ENCODE measurements at regions not wholly inside any gene's neighbourhood (a gene's known extent, or its start where the extent isn't known, plus 50 kb on each side); places are given as distances from the start of the nearest gene placed in this dataset.
"Not testable (repeated sequence)": the region's sequence is repeated elsewhere in the genome, so short reads cannot be mapped to it uniquely, and the experiment has no call there.

DNA sequence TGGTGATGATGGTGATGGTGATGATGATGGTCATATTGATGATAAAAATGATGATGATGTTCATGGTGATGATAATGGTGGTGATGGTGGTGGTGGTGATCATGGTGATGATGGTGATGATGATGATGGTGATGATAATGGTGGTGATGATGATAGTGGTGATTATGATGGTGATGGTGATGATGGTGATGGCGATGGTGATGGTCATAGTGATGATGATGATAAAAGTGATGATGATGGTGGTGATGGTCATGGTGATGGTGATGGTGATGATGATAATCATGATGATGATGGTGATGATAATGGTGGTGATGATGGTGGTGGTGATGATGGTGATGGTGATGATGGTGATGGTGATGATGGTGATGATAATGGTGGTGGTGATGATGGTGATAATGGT lies 478.7 kb downstream of the TYW1 start:
- no peak for DNase-seq (ENCODE audit: low read depth in 2 of 2)

DNA sequence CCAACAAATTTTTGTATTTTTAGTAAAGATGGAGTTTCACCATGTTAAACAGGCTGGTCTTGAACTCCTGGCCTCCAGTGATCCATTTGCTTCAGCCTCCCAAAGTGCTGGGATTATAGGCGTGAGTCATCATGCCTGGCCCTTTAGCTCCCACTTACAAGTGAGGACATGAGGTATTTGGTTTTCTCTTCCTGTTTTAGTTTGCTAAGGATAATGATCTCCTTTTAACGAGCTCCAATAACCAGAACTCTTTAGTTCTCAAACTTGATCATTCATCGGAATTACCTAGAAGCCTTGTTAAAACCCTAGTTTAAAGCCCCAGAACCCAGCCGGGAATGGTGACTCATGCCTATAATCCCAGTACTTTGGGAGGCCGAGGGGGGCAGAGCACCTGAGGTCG lies 481.4 kb downstream of the TYW1 start:
- DNase-seq (ENCODE audit: low read depth in 2 of 2), result no peak

DNA sequence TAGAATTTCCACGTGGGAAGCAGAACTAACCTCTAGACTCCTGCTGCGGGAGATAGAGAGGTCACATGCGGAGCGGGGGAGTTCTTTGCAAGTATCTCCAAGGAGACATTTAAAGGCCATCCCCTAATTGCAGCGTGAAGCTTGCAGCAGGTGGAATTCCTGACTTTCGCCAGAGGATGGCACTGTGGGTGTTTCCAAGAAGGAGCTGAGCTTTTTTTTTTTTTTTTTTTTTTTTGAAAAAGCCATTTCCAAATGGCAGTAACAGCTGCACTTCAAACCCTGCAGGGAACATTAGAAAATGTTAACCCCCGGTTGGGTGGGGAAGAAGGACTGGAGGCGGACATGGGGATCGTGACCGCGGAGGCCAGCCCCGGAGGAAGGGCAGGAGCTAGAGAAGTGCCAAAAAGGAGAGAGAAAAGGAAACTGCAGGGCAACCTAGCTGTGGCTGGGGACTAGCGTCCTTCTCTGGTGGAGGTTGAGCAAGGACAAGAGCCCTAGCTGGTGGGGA lies 487.7 kb downstream of the TYW1 start:
- no peak for DNase-seq (ENCODE audit: low read depth in 2 of 2)

DNA sequence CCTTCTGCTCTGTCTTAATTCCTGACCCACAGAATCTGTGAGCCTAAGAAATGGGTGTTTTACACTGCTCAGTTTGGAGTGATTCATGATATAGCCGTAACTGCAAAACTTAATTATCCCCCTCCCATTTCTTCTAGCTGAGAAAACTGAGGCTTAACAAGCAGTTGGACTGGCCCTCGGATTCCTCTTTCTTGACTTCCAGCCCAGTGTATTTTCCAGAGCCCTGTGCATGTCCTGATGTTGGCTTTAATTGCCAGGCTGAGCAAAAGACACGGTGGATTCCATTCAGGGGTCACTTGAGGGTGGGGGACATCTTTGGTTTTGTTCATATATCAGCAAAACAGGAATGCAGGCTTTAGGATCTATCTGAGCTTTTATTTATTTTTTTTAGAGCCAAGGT lies 489.8 kb downstream of the TYW1 start:
- no peak for DNase-seq (ENCODE audit: low read depth in 2 of 2)

DNA sequence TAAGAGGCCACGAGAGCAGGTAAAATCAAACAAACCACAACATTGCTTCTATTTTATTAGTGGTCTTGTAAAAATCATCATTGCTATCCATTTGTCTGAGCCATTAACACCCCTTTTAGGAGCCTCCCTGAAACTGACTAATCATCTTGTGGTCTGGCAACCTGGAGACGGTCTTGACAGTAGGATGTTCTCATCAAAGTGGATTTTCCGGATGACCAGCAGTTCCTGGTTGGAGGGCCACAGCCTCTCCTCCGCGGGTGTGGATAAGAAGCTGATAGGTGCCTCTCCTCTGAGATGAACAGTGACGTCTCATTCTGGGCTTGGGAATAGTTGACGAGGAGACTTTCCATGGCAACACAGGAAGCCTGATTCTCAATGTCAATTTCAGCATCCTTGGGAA lies 490.7 kb downstream of the TYW1 start:
- DNase-seq (ENCODE audit: low read depth in 2 of 2), result no peak

DNA sequence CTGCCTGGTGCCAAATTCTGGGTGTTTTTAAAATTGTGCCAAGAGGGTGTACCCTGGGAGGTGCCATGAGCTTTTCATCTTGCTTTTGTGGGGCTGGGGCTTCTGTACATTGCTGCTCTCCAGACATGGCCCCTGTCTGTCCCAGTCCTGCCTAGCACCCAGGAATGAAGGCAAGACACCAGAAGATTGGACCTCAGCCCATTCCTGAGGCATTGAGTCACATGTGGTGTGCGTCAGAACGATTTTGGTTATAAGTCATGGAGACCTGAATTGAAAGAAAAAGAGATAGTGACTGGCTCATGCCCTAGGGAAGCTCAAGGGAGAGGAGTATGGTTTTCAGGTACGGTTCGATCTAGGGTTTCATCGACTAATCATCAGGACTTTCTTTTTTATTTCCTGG lies 493.2 kb downstream of the TYW1 start:
- no peak for DNase-seq (ENCODE audit: low read depth in 2 of 2)

DNA sequence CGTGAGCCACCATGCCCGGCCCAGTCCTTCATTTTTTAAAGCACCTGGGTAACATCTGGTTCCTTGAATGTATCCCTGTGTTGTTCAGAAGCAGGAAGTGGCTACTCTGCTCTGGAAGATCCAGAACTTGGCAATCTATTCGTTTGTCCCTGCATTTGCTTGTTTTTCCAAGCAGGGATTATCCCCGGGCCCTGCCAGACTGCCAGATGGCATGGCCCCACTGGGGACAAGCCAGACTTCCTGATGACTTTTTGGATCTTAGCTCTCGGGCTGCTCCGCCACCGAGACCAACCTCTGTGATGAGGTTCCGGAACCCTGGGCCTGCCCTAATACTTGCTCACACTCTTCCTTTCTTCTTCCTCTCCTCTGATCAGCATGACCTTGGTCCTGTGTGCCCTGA lies 496.7 kb downstream of the TYW1 start:
- no peak for DNase-seq (ENCODE audit: low read depth in 2 of 2)

DNA sequence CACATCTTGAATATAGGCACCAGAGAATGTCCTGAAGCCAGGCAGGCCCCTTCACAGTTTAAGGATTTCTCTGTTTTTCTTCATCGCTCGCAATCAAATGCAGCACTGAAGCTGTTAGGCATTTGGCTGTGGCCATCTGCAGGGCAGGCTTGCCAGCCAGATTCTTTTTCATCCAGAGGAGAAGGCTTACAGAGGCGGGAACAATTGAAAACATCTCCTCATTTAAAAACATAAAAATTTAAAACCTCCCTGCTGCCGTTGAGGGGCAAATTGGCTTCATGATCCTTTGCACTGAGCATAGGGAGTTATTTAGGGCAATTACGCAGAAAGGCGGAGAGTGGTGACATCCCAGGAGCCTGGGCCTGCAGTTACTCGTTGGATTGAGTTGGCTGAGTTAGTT lies 500.0 kb downstream of the TYW1 start:
- no peak for DNase-seq (ENCODE audit: low read depth in 2 of 2)

DNA sequence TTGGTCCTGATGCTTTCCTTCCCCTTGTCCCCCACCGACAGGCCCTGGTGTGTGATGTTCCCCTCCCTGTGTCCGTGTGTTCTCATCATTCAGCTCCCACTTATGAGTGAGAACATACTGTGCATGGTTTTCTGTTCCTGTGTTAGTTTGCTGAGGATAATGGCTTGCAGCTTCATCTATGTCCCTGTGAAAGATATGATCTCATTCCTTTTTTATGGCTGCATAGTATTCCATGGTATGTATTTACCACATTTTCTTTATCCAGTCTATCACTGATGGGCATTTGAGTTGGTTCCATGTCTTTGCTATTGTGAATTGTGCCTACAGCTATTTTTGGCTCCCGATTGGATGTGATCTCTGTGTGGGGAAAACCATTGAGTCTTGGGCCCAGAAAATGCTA lies 501.3 kb downstream of the TYW1 start:
- not testable (repeated sequence) for DNase-seq (ENCODE audit: low read depth in 2 of 2)

DNA sequence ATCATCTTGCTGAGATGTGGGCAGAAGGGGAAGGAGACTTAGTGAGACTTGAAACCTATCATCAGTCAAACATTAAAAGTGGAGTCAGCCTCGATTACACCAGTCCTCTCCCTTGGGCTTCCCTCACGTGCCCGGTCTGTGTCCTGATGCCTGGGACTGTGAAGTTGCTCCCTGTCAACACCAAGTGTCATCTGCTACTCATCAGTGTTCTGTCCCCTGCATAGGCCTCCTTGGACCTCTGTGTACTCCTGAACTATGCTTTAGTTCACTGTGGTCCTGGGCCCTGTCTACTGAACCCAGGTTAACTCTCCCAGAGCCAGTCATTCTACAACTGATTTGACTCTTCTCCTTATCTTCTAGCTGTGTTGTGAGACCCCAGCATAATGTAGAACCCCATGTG lies 506.3 kb downstream of the TYW1 start:
- no peak for DNase-seq (ENCODE audit: low read depth in 2 of 2)

DNA sequence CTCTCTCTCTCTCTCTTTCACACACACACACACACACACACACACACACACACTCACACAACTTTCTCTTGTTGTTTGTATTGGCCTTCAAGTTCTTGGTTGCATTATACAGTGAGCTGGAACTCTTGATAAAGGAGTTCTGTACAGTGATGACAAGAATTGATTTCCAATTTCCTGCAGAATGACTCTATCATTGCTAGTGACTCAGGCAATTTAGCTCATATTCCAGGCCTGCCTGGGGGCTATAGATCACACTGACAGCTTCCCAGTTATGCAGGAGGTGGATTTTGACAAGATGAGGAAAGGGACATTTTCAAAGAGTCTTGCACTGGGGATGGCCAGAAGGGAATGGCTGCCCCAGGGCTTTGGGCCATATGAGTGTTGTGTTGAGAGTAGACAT lies 508.8 kb downstream of the TYW1 start:
- DNase-seq (ENCODE audit: low read depth in 2 of 2), result no peak

DNA sequence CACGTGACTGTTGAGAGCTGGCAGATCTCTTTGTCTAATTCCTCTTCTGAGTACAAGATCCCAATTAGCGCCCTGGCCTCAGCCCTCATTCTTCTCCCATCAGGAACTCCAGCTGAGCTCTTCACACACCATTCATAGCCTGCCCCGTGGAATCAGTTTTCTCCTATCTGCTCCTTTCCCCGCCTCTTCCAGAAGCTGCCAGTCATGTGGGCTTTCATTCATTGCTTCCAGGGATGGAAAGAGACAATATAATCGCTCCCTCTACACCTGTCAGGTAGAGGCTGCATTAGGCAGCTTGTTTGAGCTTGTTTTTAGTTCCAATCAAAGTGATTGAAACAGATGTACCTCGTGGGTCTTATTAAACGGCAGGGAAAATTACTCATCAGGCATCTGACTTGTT lies 515.8 kb downstream of the TYW1 start:
- no peak for DNase-seq (ENCODE audit: low read depth in 2 of 2)

DNA sequence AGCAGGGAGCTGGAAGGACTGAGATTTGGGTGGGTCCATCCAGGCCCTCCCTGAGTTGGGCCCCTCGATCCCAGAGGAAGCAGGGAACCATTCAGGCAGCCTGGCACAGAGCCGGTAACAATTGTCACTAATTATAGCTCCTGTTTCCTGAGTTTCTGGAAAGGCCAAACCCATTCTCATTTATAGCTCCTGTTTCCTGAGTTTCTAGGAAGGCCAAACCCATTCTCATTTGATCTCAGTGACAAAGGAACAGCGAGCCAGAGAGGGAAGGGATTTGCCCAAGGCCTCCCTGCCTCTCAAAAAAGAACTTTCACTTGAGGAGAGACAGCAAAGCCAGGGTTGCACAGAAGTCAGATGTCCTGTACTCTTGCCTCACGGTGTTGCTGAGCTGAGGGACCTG lies 521.9 kb downstream of the TYW1 start:
- DNase-seq (ENCODE audit: low read depth in 2 of 2), result no peak

DNA sequence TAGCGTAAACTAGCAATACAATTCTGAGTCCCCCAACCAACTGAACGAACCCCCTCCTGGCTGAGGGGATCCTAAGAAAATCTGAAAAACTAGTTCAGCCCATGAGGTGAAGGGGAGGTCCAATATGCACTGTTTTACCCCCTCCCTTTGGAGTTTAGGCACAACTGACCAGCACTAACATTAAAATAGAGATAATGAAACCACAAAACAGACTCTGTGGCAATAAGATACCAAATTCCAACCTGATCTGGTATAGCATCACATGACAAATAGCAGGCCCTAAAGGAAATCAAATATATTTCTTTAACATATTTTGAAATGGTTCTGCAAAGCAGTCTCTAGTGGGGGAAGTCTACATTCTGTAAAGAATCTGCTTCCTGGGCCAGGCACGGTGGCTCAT lies 522.5 kb downstream of the TYW1 start:
- DNase-seq (ENCODE audit: low read depth in 2 of 2), result no peak

DNA sequence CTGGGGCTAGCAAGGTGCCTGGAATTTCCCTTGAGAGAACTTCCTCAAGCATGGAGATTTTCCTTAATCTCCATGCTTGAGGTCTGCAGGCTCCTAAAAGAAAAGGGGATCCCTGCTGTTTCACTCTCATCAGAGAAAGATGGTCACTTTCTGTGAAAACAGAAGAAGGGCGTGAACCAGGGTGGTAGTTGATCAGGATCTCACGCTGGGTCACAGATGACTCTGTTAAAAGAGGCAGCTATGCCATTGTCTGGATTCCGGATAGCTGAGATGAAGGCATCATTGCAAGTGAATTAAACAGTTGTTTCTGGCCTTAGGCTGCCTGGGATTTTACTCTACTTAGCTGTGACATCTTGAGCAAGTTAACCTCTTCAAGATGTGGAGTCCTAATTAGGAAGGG lies 525.9 kb downstream of the TYW1 start:
- DNase-seq (ENCODE audit: low read depth in 2 of 2), result no peak

DNA sequence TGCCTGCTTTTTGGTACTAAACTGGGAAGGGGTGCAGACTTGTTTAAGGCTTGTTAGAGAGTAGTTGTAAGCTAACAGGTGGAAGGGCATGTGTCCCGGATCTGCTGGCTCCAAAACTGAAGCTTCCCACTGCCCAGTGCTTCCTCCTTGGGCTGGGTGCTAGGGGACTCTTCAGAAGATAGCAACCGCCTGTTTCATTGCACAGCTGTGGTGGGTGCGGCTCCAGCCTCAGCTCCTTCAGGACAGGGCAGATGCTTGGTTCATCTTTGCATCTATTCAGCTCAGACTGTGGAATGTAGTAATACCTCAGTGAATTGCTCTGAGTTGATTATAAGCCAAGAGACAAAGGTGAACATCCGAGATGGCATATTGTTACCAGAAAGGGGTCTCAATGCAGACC lies 527.1 kb downstream of the TYW1 start:
- no peak for DNase-seq (ENCODE audit: low read depth in 2 of 2)

DNA sequence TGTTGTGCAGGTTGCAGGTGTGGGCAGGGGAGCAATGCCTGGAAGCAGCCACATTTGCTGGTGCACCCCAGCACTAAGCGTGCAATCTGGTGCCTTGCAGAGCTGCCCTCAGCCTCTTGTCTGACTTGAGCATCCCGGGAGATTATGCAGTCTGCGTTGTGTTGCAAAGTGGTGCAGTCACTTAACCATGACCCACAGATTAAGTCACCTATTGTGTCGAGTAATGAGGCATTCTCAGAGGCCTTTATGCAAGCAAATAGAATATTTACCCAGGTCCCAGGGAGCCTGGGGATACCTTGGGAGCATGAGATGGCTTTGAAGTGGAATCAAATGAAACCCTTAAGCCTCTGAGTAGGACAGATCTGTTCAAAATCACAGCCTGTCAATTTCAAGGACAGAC lies 529.0 kb downstream of the TYW1 start:
- no peak for DNase-seq (ENCODE audit: low read depth in 2 of 2)

DNA sequence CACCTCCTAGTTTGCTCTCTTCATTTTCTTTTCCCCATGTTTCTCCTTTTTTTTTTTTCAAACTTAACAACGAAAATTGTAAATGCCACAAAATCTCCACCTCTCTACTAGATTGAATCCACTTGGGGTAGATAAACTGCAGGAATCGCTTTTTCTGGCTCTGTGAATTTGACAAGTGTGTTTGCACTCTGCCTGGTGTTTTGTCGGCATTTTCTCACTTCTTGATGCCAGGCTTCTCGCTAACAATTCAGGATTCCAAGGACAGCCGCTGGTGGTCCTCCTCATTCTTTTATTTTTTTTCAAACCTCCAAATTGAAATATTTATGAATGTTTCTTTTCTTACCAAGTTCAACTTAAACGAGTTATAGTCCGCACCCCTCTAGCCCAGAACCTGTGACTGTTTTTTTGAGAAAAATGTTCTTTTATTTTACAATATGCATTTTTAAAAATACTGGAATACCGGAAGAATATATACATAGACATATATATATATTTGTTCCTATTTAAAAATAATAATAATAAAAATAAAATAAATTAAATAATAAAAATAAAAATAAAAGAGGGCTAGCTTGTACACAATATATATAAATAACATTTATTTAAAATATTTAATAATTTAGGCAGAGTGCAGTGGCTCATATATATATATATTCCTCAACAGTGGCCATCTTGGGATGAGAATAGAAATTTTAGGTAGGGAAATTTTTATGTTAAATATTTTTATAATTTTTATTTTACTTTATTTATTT lies 538.8 kb downstream of the TYW1 start:
- no peak for DNase-seq (ENCODE audit: low read depth in 2 of 2)

DNA sequence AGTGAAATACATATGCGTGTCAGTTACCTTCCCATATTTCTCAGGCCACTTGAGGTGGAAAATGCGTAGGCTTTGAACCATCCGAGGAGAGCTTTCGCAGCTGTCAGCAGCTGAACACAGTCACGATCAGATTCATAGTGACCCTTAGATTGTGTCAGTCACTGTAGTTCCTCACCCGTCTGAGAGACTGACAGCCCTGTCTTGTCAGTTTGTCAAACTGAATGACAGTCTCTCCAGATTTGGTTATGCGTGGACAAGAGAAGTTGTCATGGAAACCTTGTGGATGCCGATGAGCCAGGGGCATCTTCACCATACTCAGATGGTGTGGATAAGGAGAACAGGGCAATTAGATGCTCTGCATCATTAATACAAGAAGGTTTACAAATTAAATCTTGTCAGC lies 546.3 kb downstream of the TYW1 start:
- DNase-seq (ENCODE audit: low read depth in 2 of 2), result no peak

DNA sequence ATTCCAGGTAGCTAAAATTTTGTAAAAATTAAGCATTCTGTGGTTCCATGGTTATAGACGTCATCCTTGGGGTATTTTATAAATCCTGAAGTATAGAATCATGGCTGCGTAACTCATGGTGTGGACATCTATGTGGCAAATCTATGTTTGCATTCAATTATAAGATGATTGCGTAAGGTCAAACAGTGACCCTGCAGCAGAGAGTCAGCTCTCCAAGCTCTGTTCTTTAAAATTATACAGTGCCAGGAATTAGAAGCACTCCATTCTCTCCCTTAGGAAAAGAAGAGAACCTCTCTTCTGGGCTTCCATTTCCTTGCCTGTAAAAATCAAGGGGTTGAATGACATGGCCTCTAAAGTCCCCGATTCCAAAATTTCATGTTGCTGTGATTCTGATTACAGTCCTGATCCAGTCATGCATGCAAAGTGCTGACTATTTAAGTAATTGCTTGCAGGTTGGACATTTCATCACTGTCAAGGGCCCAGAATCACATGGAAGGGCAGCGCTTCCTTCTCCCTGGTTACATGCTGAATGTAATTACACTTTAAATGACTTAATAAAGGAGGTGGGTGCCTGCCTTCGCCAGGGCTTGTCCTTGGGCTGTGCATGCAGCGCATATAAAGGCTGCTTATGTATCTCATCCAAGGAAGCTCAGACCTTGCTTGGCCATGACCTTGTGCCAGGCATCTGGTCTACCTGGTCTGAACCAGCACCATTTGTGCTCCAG lies 550.7 kb downstream of the TYW1 start:
- DNase-seq (ENCODE audit: low read depth in 2 of 2), result no peak

DNA sequence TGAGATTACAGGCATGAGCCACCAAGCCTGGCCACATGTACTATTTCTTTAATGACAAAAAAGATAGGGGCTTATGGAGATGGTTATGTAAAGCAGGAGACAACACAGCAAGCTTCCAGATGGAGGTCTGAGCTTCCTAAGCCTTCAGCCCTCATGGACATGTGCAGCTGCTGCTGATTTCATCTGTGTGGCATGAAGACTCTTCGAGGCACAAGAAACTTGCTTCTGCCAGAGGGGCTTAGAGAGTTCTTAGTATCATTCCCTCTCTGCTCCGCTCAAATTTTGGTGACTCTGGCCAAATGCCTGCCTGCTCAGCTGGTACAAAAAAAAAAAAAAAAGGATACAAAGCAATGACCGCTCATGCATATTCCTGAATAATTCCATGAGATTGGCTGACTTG lies 552.5 kb downstream of the TYW1 start:
- no peak for DNase-seq (ENCODE audit: low read depth in 2 of 2)

DNA sequence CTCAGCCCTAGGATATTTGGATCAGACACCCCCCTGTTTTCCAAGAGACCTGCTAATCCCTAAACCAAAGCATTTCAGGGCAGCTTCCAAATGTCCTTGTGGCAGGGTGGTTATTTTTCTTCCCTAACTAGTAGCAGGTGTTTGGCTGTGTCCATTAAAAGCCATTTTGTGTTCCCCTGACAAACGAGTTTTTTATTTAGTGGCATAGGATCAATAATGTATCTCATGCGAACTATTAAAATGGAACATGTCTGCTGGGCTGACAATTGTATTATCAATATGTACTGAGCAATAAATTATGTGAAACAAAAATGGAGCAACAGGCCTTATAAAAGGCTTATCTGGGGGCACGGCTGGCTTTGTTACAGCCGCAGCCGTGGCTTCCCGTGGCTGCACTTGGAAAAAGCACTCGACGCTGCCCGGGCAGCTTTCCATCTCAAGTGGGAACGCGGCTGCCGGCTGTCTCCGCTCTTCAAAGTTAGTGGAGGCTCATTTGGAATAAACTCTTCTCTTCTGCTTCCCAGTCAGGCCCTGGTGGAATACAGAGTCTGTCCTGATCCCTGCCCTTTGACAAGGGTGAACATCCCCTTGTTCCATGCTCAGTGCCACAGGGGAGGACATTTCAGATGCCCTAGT lies 554.3 kb downstream of the TYW1 start:
- no peak for DNase-seq (ENCODE audit: low read depth in 2 of 2)

DNA sequence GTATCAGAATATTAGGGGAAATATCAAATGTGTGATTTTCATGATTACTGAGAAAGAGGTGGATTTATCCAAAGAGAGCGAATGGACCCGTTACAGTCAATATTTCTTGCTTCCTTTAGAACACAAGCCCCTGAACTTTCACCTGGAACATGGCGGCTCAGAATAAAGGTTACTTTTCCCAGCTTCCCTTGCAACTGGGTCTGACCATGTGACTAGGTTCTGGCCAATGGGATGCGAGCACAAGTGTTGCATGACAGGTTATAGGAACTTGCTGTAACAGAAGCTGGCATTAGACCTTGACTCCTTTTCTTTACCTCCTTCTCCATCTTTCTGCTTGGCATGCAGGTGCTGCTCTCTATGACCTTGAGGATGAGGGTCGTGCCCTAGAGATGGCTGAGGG lies 556.1 kb downstream of the TYW1 start:
- no peak for DNase-seq (ENCODE audit: low read depth in 2 of 2)
